Thyroid gland (tissue), 4 donors: ENCODE measurements at regions not wholly inside any gene's neighbourhood (a gene's known extent, or its start where the extent isn't known, plus 50 kb on each side); places are given as distances from the start of the nearest gene placed in this dataset.

Experiments
- DNase-seq, 2 donors: peaks; one replicate each; pipeline ENCODE4 v3.0.0-alpha.2; 2019
- H3K27ac ChIP-seq, 3 donors: fragments of 200-600 bp; sonication (generic); 1 replicate in 2 of 3; 2 replicates in 1 of 3; pipeline ENCODE4 v1.5.1; 2016 to 2019; ENCODE audit warnings: mild to moderate bottlenecking in 1 of 3, moderate library complexity in 1 of 3
- H3K27me3 ChIP-seq: fragments of 200-600 bp; sonication (generic); one replicate; pipeline ENCODE4 v1.5.1; 2019
- H3K36me3 ChIP-seq, 2 donors: fragments of 200-600 bp; sonication (generic); one replicate each; pipeline ENCODE4 v1.5.1; 2016 to 2019
- H3K4me1 ChIP-seq, 2 donors: fragments of 200-600 bp; sonication (generic); one replicate each; pipeline ENCODE4 v1.5.1; 2017 to 2019
- H3K4me3 ChIP-seq, 3 donors: fragments of 200-600 bp; sonication (generic); replicated peaks in 1 of 3; 1 replicate in 2 of 3; 2 replicates in 1 of 3; pipeline ENCODE4 v1.5.1; 2016; ENCODE audit warnings: mild to moderate bottlenecking in 1 of 3
- H3K9me3 ChIP-seq: fragments of 200-600 bp; sonication (generic); one replicate; pipeline ENCODE4 v1.5.1; 2017
- CTCF ChIP-seq, 6 experiments: fragments of 200-600 bp in 3 of 6; fragments of 450-650 bp in 3 of 6; sonication (generic) in 3 of 6; IDR thresholded peaks; one replicate each; pipeline ENCODE4 v1.5.1; 2016 to 2019; ENCODE audit warnings: antibody characterized with exemption in 6 of 6, mild to moderate bottlenecking in 2 of 6, inconsistent platforms in 1 of 6, moderate library complexity in 1 of 6
- POLR2A ChIP-seq, 2 donors: fragments of 450-650 bp; IDR thresholded peaks; one replicate each; pipeline ENCODE4 v1.6.1; 2017; ENCODE audit warnings: antibody characterized with exemption in 2 of 2, mild to moderate bottlenecking in 2 of 2, moderate library complexity in 1 of 2
- WGBS, 2 donors: methylation state at CpG; one replicate each; pipeline ENCODE4 v1.1.5; 2017; 5-methylcytosine and 5-hydroxymethylcytosine counted together
- intact Hi-C: fragments of 100-400 bp; cut with DNase I; formaldehyde crosslinking; loops from one replicate; pipeline ENCODE4 v1.15.1; 2023

- Histone ChIP-seq H3K9me3 (no peaks in the 10 kb centered on the region), H3K4me3 (no peak overlapping the region), H3K27ac (no peak overlapping the region), H3K4me1 (no peaks in the 10 kb centered on the region), H3K27me3 (no peaks in the 10 kb centered on the region), H3K36me3 (no peaks in the 10 kb centered on the region)
- intact Hi-C loops: no loop called here
- no peak for DNase-seq
- 86 to 92% methylated on average over 2 of the region's 2 CpGs for WGBS, 2 donors
- TF ChIP-seq CTCF (IDR thresholded peaks at IDR 0.05) (no peak), POLR2A (IDR thresholded peaks at IDR 0.05) (no peak)
These were observed 51.4 kb upstream of the SOX2 start for GRCh38 chr3:181660337-181660736.

- 81 to 92% methylated on average over 1 of the region's 1 CpG for WGBS, 2 donors
- no peak for TF ChIP-seq POLR2A (IDR thresholded peaks at IDR 0.05)
- no peak for TF ChIP-seq CTCF (IDR thresholded peaks at IDR 0.05)
- Histone ChIP-seq H3K27me3 (no peaks in the 10 kb centered on the region), H3K4me3 (no peak overlapping the region), H3K4me1 (peaks cover 0 to 7% of the 10 kb centered on the region in 2 donors), H3K27ac (no peak overlapping the region), H3K9me3 (no peaks in the 10 kb centered on the region), H3K36me3 (no peaks in the 10 kb centered on the region)
- no peak for DNase-seq
- intact Hi-C loops: no loop called here
These were observed 74.3 kb upstream of the SOX2 start for GRCh38 chr3:181637456-181637855.

- Histone ChIP-seq H3K4me1 (peaks cover 0 to 7% of the 10 kb centered on the region in 2 donors), H3K4me3 (no peak overlapping the region), H3K27me3 (no peaks in the 10 kb centered on the region), H3K27ac (no peak overlapping the region), H3K9me3 (no peaks in the 10 kb centered on the region), H3K36me3 (no peaks in the 10 kb centered on the region)
- no peak for DNase-seq
- intact Hi-C loops: no loop called here
- TF ChIP-seq CTCF (IDR thresholded peaks at IDR 0.05) (no peak), POLR2A (IDR thresholded peaks at IDR 0.05) (no peak)
- WGBS, 2 donors: 81 to 88% methylated on average over 4 of the region's 4 CpGs
These were observed 74.7 kb upstream of the SOX2 start for GRCh38 chr3:181637056-181637455.

- Histone ChIP-seq H3K27ac (no peak overlapping the region), H3K9me3 (no peaks in the 10 kb centered on the region), H3K27me3 (no peaks in the 10 kb centered on the region), H3K36me3 (no peaks in the 10 kb centered on the region), H3K4me1 (peaks cover 0 to 7% of the 10 kb centered on the region in 2 donors), H3K4me3 (no peak overlapping the region)
- no peak for DNase-seq
- TF ChIP-seq POLR2A (IDR thresholded peaks at IDR 0.05) (no peak), CTCF (IDR thresholded peaks at IDR 0.05) (no peak)
- intact Hi-C loops: no loop called here
- 89% methylated on average over 4 of the region's 4 CpGs for WGBS, 2 donors
These were observed 76.6 kb upstream of the SOX2 start for GRCh38 chr3:181635141-181635540.

GRCh38 chr3:181633556-181633955 is 78.2 kb upstream of the SOX2 start:
- TF ChIP-seq CTCF (IDR thresholded peaks at IDR 0.05): no peak
- TF ChIP-seq POLR2A (IDR thresholded peaks at IDR 0.05): no peak
- Histone ChIP-seq H3K4me1 (peaks cover 0 to 7% of the 10 kb centered on the region in 2 donors), H3K36me3 (no peaks in the 10 kb centered on the region), H3K27me3 (no peaks in the 10 kb centered on the region), H3K4me3 (no peak overlapping the region), H3K27ac (no peak overlapping the region), H3K9me3 (no peaks in the 10 kb centered on the region)
- WGBS, 2 donors: 91 to 94% methylated on average over 7 of the region's 7 CpGs
- intact Hi-C loops: no loop called here
- no peak for DNase-seq
